Ureter (tissue), 1 donor: ENCODE measurements at regions not wholly inside any gene's neighbourhood (a gene's known extent, or its start where the extent isn't known, plus 50 kb on each side); places are given as distances from the start of the nearest gene placed in this dataset.

ENCODE experiments used
- DNase-seq: peaks from one replicate; pipeline ENCODE4 v3.0.0-alpha.2; 2020; ENCODE audit warnings: low spot score
- donor health status: DM: yes; HTN: yes; CAD: no.

GRCh38 chr2:43086451-43087221 is 139.8 kb downstream of the ZFP36L2 start:
- peak; percentile 87 for DNase-seq

GRCh38 chr2:43085929-43086328 is 140.5 kb downstream of the ZFP36L2 start:
- DNase-seq = no peak

- no peak for DNase-seq
These were observed 140.9 kb downstream of the ZFP36L2 start for GRCh38 chr2:43085505-43085904.

- peak; percentile 81 for DNase-seq
These were observed 141.7 kb downstream of the ZFP36L2 start for GRCh38 chr2:43084699-43085091.

DNA sequence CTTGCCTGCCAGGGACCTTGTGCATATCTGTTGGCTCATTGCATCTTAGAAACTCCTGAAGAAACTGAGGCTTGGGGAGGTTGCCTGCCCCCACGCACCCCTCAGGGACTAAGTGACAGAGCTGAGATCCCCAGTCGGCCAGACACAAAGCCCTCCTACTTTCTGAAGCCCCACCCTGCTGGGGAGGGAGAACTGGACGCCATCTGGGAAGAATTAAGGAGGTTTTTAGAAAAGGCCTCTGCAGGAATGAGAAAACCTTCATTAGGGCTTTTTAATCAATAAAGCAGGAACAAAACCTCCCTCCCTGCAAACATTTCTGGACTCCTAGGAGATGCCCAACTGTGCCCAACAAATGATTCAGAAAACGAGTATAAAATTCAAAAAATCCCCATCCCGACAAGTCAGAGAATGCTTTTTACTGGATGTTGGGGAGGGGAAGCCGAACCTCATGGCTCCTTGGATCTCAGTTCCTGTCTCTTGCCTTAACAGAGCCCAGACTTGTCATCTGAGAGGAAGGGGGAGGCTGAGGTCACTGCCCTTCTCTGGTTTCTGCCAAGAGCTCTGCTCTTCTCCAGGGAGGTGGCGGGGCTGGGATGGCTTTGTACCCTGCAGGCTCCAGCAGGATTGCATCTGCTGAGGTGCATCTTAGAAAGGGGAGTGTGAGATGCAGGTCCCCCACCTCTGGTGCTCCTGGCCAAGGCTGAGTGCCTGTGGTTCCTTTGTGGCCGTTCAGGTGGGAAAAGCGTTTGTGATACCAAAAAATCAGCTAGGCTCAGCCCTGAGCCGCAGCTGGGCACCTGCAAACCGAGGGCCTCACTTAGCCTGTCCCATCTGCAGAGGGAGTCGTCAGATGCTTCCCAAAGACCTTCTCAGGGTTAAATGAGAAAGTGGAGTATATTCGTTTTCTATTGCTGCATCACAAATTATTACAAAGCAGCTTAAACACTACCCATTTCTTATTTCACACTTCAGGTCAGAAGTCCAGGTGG is 142.4 kb downstream of the ZFP36L2 start:
- DNase-seq = no peak

GRCh38 chr2:43082903-43083677 is 143.3 kb downstream of the ZFP36L2 start:
- no peak for DNase-seq

DNA sequence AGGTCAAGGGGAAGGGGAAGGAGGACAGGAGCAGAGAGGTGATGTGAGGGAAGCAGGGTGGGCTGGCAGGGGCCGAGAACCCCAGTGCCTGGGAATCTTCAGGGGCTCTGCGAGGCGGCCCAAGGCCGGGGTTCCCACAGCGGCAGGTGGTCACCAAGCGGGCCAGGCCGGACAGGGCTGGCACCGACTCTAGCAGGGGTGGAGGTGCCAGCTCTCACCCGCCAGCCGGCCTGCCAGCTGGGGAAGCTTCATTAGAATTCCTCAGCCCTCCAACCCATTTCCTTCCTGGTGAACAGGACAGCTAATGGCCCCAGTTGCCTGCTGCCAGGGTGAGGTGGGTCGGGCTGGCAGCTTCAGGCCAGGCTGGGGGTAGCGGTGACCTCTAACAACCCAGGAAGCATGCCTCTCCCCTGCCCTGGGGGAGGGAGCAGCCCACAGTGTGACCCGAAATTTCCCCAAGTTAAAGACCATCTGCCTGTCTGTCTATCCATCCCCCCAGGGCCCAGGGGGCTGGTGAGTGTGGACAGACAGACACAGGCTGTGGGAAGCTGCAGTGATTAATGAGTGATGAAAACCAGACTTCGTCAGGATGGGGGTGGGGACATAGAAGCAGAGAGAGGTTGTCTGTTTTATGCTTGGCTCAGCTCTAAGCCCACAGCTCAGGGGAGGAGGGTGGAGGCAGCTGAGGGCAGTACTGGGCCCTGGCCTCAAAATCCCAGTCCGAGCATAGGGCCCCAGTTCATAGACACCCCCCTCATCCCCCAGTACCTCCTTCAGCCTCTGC is 144.1 kb downstream of the ZFP36L2 start:
- DNase-seq = no peak

DNA sequence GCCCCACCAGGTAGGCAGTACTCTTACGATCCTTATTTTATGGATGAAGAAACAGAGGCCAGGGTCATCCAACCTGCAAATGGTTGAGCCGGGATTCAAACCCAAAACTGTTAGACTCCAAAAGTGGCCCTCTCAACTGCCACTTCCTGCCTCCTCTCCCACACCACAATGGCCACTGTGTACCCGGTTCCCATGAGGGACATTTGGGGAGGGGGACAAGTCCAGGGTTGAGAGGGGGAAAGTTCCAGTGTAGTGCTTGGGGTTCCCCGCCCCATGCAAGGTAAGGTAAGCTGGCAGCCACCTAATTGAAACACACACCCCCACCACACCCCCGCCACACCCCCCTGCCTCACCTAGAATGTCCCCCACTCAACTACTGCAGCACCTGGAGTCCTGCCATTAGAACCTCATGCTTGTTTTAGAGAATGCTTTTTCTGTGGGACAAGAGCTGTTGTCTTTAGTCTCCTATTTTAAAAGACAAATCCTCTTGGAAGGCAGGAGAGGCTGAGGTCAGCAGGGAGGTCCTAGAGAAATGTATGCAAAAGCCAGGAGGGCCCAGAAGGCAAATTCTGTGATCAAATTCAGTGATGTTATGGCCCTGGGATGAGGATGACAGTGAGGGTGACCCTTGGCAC is 145.2 kb downstream of the ZFP36L2 start:
- no peak for DNase-seq

DNA sequence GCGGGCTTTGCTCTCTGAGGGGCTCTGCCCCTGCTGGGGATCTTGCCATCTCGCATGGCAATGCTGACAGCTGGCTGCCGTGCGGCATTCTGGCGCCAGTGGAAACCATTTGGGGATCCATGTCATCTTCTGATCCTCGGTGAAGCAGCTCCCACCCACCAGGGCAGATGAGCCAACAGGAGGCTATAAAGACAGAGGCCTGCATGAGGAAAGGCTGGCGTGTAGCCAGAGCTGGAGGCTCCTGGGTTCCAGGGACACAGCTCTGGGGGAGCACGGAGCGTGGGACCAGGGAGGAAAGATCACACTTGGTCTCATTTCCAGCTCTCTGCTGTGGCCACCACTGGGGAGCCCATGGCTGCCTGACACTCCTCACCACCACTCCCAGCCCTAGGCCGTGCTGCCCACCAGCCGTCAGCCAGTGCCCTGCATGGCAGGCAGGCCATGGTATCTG is 145.8 kb downstream of the ZFP36L2 start:
- no peak for DNase-seq

DNA sequence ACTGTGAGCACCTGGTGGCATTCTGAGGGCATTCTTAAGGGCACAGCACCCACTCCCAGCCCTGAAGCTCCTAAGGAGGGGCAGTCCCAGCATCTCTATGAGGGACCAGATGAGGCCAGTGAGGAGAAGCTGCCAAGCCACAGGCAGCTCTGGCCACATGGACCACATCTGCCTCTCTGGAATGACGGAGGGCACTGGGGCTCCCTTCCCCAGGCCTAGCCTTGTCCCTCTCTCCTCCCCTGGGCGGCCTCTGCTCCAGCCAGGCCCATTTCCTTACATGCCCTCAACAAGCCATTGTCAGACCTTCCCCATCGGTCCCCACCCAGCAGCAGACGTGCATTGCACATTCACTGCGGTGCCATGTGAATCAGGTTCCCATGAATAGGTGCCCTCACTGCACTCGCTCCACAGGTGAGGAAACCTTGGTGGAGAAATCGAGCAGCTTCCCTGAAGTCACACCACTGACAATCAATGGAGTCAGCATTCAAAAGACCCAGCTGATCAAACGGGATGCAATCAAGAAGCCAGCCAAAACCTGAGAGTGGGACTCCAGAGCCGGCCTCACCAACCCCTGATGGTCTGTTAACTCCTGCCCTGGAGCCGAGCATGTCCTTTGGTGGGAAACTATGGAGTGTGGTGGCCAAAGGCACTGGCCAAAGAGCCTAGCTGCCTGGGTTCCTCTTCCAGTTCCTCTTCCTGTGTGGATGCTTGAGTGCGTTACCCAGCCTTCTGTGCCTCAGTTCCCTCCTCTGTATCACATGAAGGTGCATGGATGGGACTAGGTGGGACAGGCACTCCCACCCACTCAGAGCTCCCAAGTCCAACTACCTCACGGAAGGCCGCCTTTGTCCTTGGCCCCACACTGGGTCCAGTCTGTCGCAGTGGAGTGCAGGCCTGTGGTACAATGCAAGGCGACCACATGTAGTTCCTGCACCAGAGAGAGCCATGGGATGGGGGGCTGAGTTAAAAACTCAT is 147.3 kb downstream of the ZFP36L2 start:
- DNase-seq = no peak

DNA sequence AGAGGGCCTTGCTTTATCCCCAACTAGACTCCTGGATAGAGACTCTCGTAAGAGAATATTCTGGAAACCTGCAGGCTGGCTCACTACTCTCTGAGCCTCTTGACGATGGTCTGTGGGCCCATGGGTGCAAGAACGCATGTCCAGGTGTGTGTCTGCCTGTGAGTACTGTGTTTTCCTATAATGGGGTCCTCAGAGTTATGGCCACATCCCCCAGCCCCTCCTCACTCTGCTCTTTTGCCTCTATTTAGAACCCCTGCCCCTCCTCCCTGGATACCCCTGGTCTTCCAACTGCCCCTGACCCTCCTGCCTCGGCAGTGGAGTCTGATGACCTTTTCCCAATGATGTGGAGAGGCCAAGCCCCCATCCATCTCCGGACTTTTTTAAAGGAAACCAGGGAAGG is 148.1 kb downstream of the ZFP36L2 start:
- no peak for DNase-seq

- DNase-seq = no peak
These were observed 148.5 kb downstream of the ZFP36L2 start for GRCh38 chr2:43077876-43078275.

- DNase-seq = no peak
These were observed 149.7 kb downstream of the ZFP36L2 start for GRCh38 chr2:43076676-43077075.

- DNase-seq = no peak
These were observed 150.4 kb downstream of the ZFP36L2 start for GRCh38 chr2:43075811-43076585.

DNA sequence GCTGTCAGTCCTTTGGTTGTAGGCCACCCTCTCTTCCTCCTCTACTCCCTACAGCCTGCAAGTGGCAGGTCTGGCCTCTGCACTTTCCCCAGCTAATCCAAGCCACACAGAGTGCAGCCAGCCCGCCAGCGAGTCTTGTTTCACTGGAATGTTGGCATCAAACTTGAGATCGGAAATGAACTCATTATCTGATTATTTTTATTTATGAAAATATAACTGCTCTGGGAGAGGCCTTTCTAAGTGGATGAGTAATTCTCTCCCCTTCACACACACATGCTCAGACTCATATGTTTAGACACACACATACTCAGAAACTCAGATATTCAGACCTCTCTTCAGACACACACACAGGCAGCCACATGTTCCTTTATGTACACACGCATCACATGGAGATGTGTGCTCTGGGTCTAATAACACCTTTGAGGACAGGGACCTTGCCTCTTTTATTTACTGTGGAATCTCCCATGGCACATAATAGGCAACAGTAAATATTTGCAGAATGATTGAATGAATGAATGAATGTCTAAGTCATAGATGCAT is 151.3 kb downstream of the ZFP36L2 start:
- peak; percentile 90 for DNase-seq

- peak; percentile 41 for DNase-seq
These were observed 151.8 kb downstream of the ZFP36L2 start for GRCh38 chr2:43074592-43075053.

DNA sequence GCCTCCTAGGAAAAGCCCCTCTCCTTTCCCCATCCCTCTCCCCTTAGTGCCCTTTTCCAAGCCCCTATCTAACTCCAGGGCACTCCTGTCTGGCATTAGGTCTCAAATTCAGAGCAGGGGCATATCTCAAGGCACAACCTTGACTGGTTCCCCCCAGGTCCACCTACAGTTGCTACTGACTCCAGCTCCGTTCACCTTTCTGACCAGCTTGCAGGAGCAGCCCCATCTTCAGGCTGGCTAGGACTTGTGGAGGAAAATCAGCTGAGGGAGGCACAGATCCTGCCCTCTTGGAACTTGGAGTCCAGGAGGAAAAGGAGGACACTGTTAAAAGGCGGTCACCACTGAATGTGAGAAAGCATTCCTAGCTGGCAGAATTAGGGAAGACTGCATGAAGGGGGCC is 152.4 kb downstream of the ZFP36L2 start:
- no peak for DNase-seq

GRCh38 chr2:43073401-43073825 is 153.0 kb downstream of the ZFP36L2 start:
- DNase-seq = no peak
